Hepatocyte (in vitro differentiated cells): ENCODE measurements at regions not wholly inside any gene's neighbourhood (a gene's known extent, or its start where the extent isn't known, plus 50 kb on each side); places are given as distances from the start of the nearest gene placed in this dataset.

ENCODE experiments used
- EZH2phosphoT487 ChIP-seq: fragments of 200-600 bp; sonication (generic); IDR thresholded peaks from one replicate; pipeline ENCODE4 v1.6.1; 2018; ENCODE audit warnings: antibody characterized with exemption, mild to moderate bottlenecking, low read depth, moderate library complexity; ENCODE audit not compliant: unreplicated experiment, severe bottlenecking
- TF ChIP-seq, protein P1 (sequence below): fragments of 200-600 bp; sonication (generic); IDR thresholded peaks from 2 replicates; pipeline ENCODE4 v1.5.1; 2016; ENCODE audit warnings: antibody characterized with exemption, mild to moderate bottlenecking; ENCODE audit not compliant: poor library complexity

DNA sequence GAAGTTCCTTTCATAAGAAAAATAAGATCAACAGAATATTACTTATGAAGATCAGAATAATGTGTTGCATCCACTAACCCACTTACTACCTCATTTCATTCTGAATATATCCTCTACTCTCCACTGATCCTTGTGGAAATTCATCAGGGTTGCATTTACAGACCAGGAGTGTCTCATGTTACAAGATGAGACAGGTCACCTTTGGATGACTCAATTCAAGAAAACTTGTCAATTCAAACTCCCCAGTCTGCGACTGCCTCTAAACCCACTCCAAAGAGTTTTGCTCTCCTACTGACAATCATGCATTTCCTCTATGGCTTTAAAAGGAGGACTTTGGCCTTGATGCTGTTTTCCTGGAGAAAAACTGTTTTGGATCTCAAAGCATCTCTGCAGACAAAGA, 68.4 kb downstream of the ID4 start:
- TF ChIP-seq, protein P1, sequence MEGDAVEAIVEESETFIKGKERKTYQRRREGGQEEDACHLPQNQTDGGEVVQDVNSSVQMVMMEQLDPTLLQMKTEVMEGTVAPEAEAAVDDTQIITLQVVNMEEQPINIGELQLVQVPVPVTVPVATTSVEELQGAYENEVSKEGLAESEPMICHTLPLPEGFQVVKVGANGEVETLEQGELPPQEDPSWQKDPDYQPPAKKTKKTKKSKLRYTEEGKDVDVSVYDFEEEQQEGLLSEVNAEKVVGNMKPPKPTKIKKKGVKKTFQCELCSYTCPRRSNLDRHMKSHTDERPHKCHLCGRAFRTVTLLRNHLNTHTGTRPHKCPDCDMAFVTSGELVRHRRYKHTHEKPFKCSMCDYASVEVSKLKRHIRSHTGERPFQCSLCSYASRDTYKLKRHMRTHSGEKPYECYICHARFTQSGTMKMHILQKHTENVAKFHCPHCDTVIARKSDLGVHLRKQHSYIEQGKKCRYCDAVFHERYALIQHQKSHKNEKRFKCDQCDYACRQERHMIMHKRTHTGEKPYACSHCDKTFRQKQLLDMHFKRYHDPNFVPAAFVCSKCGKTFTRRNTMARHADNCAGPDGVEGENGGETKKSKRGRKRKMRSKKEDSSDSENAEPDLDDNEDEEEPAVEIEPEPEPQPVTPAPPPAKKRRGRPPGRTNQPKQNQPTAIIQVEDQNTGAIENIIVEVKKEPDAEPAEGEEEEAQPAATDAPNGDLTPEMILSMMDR, result no peak
- no peak for TF ChIP-seq EZH2phosphoT487
